ENCODE measurements at regions not wholly inside any gene's neighbourhood (a gene's known extent, or its start where the extent isn't known, plus 50 kb on each side); places are given as distances from the start of the nearest gene placed in this dataset.

DNA sequence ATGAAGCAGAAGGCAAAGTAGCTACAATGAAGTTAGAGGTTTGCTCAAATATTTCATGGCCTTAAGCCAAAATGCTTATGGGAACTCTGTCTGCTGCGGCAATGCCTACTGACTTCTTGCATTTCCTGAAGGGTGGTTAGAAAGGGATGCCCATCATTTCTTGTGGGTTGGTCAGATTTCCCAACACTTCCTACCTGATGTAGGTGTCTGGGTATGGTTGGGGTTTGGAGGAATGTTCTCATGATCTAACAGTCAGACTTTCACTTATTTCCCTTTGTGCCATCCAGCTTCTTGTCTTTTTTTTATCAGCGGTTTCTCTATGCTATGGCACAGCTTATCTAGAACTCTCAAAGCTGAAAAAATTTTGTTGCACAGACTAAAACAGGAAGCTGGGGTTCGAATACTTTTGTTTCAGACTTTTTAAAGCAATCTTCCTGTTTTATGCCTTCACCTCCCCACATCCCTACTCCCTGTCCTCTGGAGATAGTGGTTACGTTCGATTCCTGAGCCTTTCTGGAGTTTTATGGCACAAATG, 307.7 kb downstream of the USP25 start:
- H3K36me3 Mint-ChIP-seq = no peaks in the 10 kb centered on the region
- no peak overlapping the region for H3K4me3 Mint-ChIP-seq
- peaks cover 4% of the 10 kb centered on the region for H3K27me3 Mint-ChIP-seq
- peaks cover 4% of the 10 kb centered on the region for H3K9me3 Mint-ChIP-seq (ENCODE audit: low read depth)
- H3K4me1 Mint-ChIP-seq (ENCODE audit: low read depth) = peaks cover 2% of the 10 kb centered on the region
- H3K27ac Mint-ChIP-seq = no peak overlapping the region

DNA sequence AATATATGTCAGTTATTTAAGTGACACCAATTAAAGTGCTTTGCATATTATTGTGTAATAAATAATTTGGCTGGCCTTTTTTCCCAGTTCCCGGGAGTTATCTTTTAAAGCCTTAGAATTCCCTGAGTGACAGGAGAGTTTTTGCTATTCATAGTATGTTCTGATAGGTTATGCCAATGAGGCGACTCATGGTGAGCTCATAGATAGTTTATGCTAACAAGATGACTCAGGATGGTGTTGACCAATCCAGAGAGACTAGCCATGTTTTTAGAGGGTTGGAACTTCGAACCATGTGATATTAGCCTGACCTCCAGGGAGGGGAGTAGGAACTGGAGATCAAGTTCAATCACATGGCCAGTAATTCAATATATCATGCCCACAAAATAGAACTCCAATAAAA, 310.8 kb downstream of the USP25 start:
- H3K27ac Mint-ChIP-seq = no peak overlapping the region
- H3K4me3 Mint-ChIP-seq = no peak overlapping the region
- H3K36me3 Mint-ChIP-seq = no peaks in the 10 kb centered on the region
- peaks cover 4% of the 10 kb centered on the region for H3K27me3 Mint-ChIP-seq
- H3K9me3 Mint-ChIP-seq (ENCODE audit: low read depth) = peaks cover 4% of the 10 kb centered on the region
- peaks cover 2% of the 10 kb centered on the region for H3K4me1 Mint-ChIP-seq (ENCODE audit: low read depth)

DNA sequence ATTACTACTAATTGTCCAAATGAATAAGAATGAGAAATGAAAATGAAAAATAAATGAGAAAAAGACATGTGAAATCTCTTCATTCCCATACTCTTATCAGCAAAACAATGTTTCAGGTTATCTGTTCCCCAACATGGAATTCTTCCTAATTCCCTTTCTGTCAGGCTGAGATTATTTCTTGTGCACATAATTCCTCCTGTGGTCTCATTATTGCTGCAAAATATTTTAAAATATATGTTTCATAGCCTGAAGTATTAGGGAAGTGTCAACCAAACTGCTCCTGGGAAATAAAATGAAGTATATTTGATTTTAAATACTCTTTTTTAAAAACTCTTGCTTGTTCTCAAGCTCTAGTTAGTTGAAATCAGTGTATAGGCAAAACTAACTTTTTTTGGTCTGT, 314.9 kb downstream of the USP25 start:
- no peaks in the 10 kb centered on the region for H3K4me1 Mint-ChIP-seq (ENCODE audit: low read depth)
- H3K36me3 Mint-ChIP-seq = no peaks in the 10 kb centered on the region
- no peak overlapping the region for H3K4me3 Mint-ChIP-seq
- peaks cover 3% of the 10 kb centered on the region for H3K27me3 Mint-ChIP-seq
- no peaks in the 10 kb centered on the region for H3K9me3 Mint-ChIP-seq (ENCODE audit: low read depth)
- H3K27ac Mint-ChIP-seq = no peak overlapping the region

DNA sequence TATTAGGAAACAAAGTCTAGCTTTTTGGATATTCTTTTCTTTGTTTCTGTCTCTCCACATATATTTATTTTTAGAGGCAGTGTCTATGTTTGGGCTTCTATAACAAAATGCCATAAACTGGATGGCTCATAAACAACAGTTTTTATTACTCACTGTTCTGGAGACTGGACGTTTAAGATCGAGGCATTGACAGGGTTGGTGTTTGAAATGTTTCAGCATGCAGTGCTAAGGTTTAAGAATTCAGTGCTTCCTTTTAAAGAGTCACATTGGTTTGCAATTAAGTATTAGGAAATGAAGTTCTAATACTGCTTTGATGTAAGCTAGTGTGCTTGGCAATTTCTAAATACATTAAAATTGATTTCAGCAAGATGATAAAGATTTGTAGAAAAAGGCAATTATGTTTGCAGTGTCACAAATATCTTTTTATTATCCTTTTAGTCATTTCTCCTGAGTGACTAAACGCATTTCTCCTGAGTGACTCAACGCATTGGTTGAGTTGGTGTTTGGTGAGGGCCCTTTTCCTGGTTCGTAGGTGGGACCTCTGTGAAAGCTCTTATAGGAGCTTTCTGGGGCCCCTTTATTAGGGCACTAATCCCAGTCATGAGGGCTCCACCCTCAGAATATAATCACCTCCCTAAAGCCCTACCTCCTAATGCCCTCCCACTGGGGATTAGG, 317.0 kb downstream of the USP25 start:
- Mint-ChIP-seq H3K36me3 (no peaks in the 10 kb centered on the region), H3K9me3 (ENCODE audit: low read depth) (peaks cover 6% of the 10 kb centered on the region), H3K27me3 (no peaks in the 10 kb centered on the region), H3K4me1 (ENCODE audit: low read depth) (no peaks in the 10 kb centered on the region), H3K4me3 (no peak overlapping the region), H3K27ac (no peak overlapping the region)

DNA sequence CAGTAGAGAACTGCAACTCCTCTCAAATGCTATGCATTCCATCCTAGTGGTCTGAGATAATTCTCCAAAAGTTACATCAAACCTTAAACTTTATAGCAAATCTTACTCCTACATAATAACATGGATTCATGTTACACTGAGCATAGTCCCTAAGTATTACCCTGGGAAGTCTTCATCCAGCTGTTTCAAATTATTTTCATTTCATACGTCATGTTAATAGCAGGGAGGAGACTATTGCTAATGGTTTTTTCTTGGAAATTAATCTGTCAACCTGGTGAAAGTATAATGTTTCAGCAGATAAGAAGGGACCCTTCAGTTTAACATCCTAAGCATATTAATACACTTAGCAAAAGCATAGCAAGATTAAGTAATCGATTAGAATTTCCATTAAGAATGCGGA, 318.1 kb downstream of the USP25 start:
- H3K9me3 Mint-ChIP-seq (ENCODE audit: low read depth) = peaks cover 6% of the 10 kb centered on the region

DNA sequence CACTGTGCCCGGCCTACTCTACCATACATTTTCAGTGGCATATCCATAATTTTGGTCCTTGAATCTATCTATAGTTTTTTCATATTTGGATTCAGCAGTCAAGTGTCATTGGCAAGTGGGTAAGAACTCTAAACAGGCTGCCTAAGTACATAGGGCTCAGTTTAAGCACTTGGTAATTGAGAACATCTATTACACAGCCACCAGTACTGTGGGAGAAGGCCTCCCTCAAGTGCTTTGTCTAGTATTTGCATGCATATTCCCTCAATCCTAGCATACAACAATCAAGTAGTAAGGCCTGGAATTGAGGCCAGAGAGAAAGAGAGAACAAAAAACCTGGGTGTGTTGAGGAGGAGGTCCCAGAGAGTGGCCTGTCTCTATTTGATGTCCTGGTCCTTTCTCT, 325.2 kb downstream of the USP25 start:
- Mint-ChIP-seq H3K27me3 (no peaks in the 10 kb centered on the region), H3K9me3 (ENCODE audit: low read depth) (peaks cover 6% of the 10 kb centered on the region), H3K4me3 (no peak overlapping the region), H3K27ac (no peak overlapping the region), H3K4me1 (ENCODE audit: low read depth) (no peaks in the 10 kb centered on the region), H3K36me3 (no peaks in the 10 kb centered on the region)

More for the DNA sequence above, 318.1 kb downstream of the USP25 start:
- H3K27ac Mint-ChIP-seq = no peak overlapping the region
- H3K4me1 Mint-ChIP-seq (ENCODE audit: low read depth) = no peaks in the 10 kb centered on the region
- no peaks in the 10 kb centered on the region for H3K27me3 Mint-ChIP-seq
- H3K4me3 Mint-ChIP-seq = no peak overlapping the region
- H3K36me3 Mint-ChIP-seq = no peaks in the 10 kb centered on the region

DNA sequence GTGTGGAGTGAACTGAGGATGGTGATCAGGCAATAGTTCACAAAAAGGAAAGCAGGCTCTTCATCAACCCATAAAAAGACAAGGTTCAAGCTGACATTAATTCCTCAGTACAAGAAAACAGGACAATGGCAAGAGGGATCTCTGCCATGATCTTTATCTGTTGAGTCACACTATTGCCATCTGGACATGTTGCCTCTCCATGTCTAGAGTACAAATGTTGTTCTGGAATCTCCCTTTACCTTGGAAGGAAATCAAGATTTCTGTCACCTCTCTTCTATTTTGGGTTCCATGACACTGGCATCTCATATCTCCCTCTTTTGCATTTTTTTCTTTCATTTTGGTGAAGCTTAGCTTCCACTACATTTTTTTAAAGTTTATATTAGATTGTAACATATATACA, 329.1 kb downstream of the USP25 start:
- H3K4me1 Mint-ChIP-seq (ENCODE audit: low read depth) = no peaks in the 10 kb centered on the region
- H3K27ac Mint-ChIP-seq = no peak overlapping the region
- no peaks in the 10 kb centered on the region for H3K36me3 Mint-ChIP-seq
- no peaks in the 10 kb centered on the region for H3K9me3 Mint-ChIP-seq (ENCODE audit: low read depth)
- H3K4me3 Mint-ChIP-seq = no peak overlapping the region
- H3K27me3 Mint-ChIP-seq = no peaks in the 10 kb centered on the region

DNA sequence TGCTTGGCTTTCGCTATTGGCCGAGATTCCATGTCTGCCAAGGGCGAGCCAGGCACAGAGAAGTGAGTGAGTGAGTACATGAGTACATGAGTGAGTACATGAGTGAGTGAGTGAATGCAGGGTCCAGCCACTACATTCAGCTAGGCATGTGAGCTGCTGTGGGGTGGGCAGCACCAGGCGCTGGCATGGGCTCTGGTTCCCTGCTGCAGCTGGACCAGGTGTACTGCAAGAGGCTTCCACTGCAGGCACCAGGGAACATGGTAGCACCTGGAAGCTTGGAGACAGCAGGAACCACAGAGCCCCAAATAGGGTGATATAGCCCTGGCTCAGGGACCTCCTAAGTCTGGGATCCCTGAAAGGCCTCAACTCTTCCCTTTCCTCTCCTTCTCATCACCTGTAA, 330.2 kb downstream of the USP25 start:
- Mint-ChIP-seq H3K4me3 (no peak overlapping the region), H3K27ac (no peak overlapping the region), H3K4me1 (ENCODE audit: low read depth) (no peaks in the 10 kb centered on the region), H3K9me3 (ENCODE audit: low read depth) (no peaks in the 10 kb centered on the region), H3K36me3 (no peaks in the 10 kb centered on the region), H3K27me3 (no peaks in the 10 kb centered on the region)

DNA sequence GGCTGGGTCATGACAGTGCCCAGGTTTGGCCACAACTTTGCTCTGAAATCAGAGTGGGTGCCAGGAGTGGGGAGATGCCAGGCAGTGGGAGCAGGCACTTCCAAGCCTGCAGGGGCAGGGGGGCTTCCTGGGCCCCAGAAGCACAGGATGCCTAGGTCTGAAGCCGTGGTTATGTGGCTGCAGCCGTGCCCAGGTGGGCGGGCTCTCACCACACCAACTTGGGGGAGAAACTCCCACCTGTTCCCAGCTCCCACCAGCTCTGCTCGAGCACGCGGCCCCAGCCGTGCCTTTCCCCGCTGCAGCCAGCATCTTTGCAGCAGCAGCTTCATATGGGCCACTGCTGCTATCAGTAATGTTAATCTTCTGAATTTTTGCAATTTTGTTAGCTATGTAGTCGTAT, 331.4 kb downstream of the USP25 start:
- H3K27me3 Mint-ChIP-seq = no peaks in the 10 kb centered on the region
- H3K4me1 Mint-ChIP-seq (ENCODE audit: low read depth) = no peaks in the 10 kb centered on the region
- H3K4me3 Mint-ChIP-seq = no peak overlapping the region
- H3K36me3 Mint-ChIP-seq = no peaks in the 10 kb centered on the region
- H3K9me3 Mint-ChIP-seq (ENCODE audit: low read depth) = no peaks in the 10 kb centered on the region
- no peak overlapping the region for H3K27ac Mint-ChIP-seq

DNA sequence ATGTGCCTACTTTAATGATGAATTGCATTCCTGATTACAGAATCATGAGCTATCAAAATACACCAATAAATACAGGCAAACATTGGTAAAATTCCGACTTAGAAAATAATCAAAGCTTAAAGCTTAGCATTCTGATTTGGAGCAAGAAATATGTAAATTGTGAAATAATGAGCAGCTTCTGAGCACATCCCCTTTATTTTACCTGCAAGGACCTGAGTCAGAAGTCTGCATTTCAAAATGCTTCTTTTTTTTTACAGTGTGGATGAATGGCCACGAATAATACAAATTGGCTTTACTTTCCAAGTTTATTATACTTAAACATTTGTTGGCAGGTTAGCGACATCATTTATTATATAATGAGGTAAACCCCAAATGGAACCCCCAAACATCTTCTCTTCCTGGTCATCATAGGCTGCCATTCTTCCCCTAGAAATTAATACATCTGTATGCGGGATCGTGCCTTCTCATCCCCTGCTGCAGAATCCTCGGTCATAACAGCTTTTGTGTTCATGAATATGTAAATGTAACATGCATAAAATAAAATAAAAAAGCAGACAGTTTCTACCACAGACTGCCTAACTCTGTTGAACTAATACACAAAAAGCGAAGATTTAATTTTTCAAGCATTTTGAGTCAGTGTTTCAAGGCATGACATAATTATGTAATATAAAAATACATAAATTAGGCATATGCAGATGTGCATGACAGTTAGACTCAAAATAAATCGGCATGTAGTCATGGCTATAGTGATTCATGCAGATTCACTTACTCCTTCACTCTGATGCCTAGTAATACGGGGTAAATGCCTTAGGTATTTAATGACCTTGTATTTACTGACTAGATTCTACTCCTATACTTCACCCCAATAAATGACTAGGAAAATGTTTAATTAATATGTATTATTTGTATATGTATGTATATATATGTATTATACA, 339.7 kb downstream of the USP25 start:
- H3K4me1 Mint-ChIP-seq (ENCODE audit: low read depth) = no peaks in the 10 kb centered on the region
- no peak overlapping the region for H3K27ac Mint-ChIP-seq
- H3K9me3 Mint-ChIP-seq (ENCODE audit: low read depth) = no peaks in the 10 kb centered on the region
- peaks cover 2% of the 10 kb centered on the region for H3K27me3 Mint-ChIP-seq
- H3K36me3 Mint-ChIP-seq = no peaks in the 10 kb centered on the region
- no peak overlapping the region for H3K4me3 Mint-ChIP-seq

DNA sequence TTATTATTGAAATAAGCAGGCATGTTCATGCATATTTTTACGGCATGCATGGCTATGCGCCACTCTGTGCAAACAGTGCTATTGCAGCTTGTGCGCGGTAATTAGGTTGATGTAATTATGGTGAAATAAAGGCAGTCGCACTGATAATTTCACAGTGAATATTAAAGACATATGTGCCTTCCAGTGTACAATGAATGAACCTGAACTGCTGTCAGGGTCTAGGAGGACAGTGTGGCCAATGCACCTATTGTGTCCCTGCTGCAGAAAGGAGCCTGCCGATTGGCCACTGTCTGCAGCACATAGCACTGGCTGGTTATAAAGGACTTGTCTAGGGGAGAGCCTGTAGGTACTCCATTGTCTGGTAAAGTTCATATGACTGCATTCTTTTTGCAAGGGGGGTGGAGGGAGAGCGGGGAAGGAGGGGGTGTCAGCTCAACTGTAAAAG, 340.4 kb downstream of the USP25 start:
- H3K9me3 Mint-ChIP-seq (ENCODE audit: low read depth) = no peaks in the 10 kb centered on the region
- H3K4me1 Mint-ChIP-seq (ENCODE audit: low read depth) = no peaks in the 10 kb centered on the region
- H3K27ac Mint-ChIP-seq = no peak overlapping the region
- H3K36me3 Mint-ChIP-seq = no peaks in the 10 kb centered on the region
- H3K27me3 Mint-ChIP-seq = peaks cover 2% of the 10 kb centered on the region
- no peak overlapping the region for H3K4me3 Mint-ChIP-seq

DNA sequence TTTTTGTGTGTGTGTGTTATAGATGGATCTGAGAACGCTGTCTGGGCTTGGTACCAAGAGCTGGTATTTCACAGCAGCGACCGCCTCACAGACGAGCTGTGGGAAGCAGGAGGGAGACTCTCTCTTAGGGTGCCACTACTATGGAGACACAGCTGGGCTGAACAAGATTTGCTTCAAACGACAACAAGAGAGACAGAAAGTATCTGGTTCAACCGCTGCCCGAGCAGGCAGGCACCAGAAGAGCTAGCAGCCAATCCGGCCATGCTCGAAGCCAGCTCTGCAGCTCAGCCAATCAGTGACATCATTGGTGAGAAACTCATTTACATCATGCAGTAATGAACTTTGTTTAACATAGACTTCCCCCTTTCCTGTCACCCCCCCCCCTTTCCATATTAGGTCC, 341.3 kb downstream of the USP25 start:
- Mint-ChIP-seq H3K27me3 (peaks cover 2% of the 10 kb centered on the region), H3K36me3 (no peaks in the 10 kb centered on the region), H3K9me3 (ENCODE audit: low read depth) (no peaks in the 10 kb centered on the region), H3K4me3 (no peak overlapping the region), H3K4me1 (ENCODE audit: low read depth) (no peaks in the 10 kb centered on the region), H3K27ac (no peak overlapping the region)

DNA sequence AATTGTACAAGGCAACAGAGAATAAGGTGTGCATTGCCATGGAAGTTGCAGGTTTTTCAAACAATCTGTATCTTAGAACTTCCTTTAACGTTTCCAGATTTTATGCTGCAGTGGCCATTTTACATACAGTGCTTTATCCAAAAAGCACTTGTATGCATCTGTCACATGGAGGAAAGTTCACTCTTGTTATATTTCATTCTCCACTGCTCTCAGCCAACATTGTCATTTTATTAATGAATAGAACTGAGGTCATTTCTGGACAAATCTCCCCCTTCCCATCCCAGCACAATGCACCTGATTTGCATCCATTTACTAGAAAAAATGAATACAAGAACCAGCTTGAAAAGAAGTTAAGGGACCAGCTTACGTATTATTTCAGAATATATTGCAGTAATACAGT, 342.0 kb downstream of the USP25 start:
- Mint-ChIP-seq H3K27me3 (peaks cover 2% of the 10 kb centered on the region), H3K36me3 (no peaks in the 10 kb centered on the region), H3K4me3 (no peak overlapping the region), H3K9me3 (ENCODE audit: low read depth) (no peaks in the 10 kb centered on the region), H3K4me1 (ENCODE audit: low read depth) (no peaks in the 10 kb centered on the region), H3K27ac (no peak overlapping the region)

DNA sequence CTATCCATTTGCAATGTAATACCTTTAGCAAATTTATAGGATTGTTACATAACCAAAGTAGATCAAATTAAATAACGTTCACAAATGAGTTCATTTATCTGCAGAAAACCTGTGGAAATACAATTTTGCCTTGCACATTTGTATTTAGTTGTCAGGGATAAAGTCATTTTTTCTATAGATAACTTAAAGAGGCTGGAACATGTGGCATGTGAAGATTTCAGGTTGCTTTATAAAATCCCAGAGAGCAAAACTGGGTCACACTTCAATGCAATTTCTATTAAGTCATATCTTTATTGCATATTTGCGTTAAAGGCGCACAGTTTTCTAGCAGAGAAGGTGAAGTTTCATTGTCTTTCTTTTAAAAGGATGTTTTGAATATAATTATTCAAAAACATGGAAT, 342.4 kb downstream of the USP25 start:
- Mint-ChIP-seq H3K9me3 (ENCODE audit: low read depth) (no peaks in the 10 kb centered on the region), H3K4me3 (no peak overlapping the region), H3K27ac (no peak overlapping the region), H3K36me3 (no peaks in the 10 kb centered on the region), H3K4me1 (ENCODE audit: low read depth) (no peaks in the 10 kb centered on the region), H3K27me3 (peaks cover 2% of the 10 kb centered on the region)

DNA sequence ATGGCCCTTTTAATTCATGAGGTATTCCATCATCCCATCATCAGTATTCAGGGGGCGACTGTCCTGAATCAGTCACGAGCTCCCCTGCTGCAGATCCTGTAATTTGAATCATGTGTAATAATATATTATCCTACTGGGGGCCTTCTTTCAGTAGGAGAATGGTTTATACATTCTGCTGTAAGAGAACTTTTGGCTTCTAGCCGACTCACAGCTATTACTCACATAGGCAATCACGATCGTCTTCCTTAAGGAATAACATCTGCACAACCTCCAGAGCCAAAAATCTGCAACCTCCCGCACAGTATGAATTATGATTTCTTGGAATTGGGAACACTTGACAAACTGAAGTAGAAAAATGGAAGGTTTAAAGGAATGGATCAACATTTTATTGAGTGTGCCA, 343.0 kb downstream of the USP25 start:
- Mint-ChIP-seq H3K4me1 (ENCODE audit: low read depth) (no peaks in the 10 kb centered on the region), H3K27ac (no peak overlapping the region), H3K36me3 (no peaks in the 10 kb centered on the region), H3K4me3 (no peak overlapping the region), H3K9me3 (ENCODE audit: low read depth) (no peaks in the 10 kb centered on the region), H3K27me3 (no peaks in the 10 kb centered on the region)

All from activated naive CD8-positive, alpha-beta T cell (primary cell).